Thymus (tissue), 11 donors: ENCODE measurements at regions not wholly inside any gene's neighbourhood (a gene's known extent, or its start where the extent isn't known, plus 50 kb on each side); places are given as distances from the start of the nearest gene placed in this dataset.

Source experiments
- DNase-seq, 9 donors: peaks; one replicate each; pipeline ENCODE4 v3.0.0-alpha.2; 2013; ENCODE audit warnings: low spot score in 9 of 9, low read depth in 6 of 9, missing footprints in 1 of 9
- H3K27ac ChIP-seq, 2 donors: one replicate each; pipeline ENCODE4 v1.5.1; 2013; ENCODE audit warnings: control low read depth in 1 of 2, low read depth in 1 of 2, low read length in 1 of 2, mild to moderate bottlenecking in 1 of 2, moderate library complexity in 1 of 2
- H3K27me3 ChIP-seq, 2 donors: one replicate each; pipeline ENCODE4 v1.5.1; 2013; ENCODE audit warnings: low read length in 1 of 2; ENCODE audit not compliant: control insufficient read depth in 2 of 2, insufficient read depth in 1 of 2
- H3K36me3 ChIP-seq, 2 donors: one replicate each; pipeline ENCODE4 v1.5.1; 2013; ENCODE audit warnings: low read length in 1 of 2, mild to moderate bottlenecking in 1 of 2, moderate library complexity in 1 of 2; ENCODE audit not compliant: control insufficient read depth in 2 of 2, insufficient read depth in 2 of 2
- H3K4me1 ChIP-seq, 2 donors: one replicate each; pipeline ENCODE4 v1.5.1; 2013; ENCODE audit warnings: low read length in 2 of 2; ENCODE audit not compliant: control insufficient read depth in 2 of 2, insufficient read depth in 2 of 2
- H3K4me3 ChIP-seq, 2 donors: one replicate each; pipeline ENCODE4 v1.5.1; 2013; ENCODE audit warnings: low read length in 2 of 2, control low read depth in 1 of 2, mild to moderate bottlenecking in 1 of 2
- H3K9me3 ChIP-seq, 2 donors: one replicate each; pipeline ENCODE4 v1.5.1; 2013; ENCODE audit warnings: low read length in 1 of 2, mild to moderate bottlenecking in 1 of 2; ENCODE audit not compliant: control insufficient read depth in 2 of 2, insufficient read depth in 1 of 2
- whole genome bisulfite sequencing: extraction: QIAGEN DNeasy Blood & Tissue Kit; methylation state at CpG from one replicate; pipeline ENCODE4 v1.1.7; 2013; 5-methylcytosine and 5-hydroxymethylcytosine counted together
- donor health status: healthy.

DNA sequence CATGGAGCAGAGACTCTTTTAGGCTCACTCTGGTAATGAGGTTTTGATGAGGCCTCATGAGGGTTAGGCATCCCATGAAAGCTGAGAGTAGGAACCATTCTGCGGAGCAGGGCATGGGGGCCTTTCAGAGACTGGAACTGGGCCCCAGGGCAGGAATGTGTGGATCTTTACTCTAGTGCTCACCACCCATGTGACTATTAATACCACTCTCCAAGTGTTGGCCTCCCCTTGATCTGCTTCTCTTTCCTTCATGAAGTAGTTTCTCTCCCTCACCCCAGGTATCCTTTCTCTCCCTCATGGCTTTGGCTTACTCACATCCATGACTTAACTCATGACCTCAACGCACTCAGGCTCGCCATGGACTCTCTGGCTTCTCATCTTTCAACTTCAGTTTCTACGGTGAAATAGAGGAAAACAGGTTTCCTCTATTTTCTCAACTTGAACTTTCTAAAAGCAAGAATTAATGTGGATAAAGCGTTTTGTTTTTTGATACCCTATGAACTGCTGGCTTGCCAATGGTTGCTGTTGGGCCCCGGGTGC lies 50.5 kb upstream of the GADD45A start:
- Histone ChIP-seq H3K9me3 (no peaks in the 10 kb centered on the region), H3K27me3 (no peaks in the 10 kb centered on the region), H3K4me3 (no peak overlapping the region), H3K4me1 (peaks cover 0 to 6% of the 10 kb centered on the region in 2 donors), H3K36me3 (no peaks in the 10 kb centered on the region), H3K27ac (no peak overlapping the region)
- DNase-seq: no peak
- WGBS: 90% methylated on average over 6 of the region's 6 CpGs

GRCh38 chr1:67635055-67635809 lies 49.8 kb upstream of the GADD45A start:
- Histone ChIP-seq H3K27ac (no peak overlapping the region), H3K4me1 (peaks cover 0 to 6% of the 10 kb centered on the region in 2 donors), H3K27me3 (no peaks in the 10 kb centered on the region), H3K36me3 (no peaks in the 10 kb centered on the region), H3K4me3 (no peak overlapping the region), H3K9me3 (no peaks in the 10 kb centered on the region)
- WGBS: 24% methylated on average over 14 of the region's 14 CpGs
- peak in 1 of 9 donors; percentile 27 for DNase-seq
